ENCODE measurements at regions not wholly inside any gene's neighbourhood (a gene's known extent, or its start where the extent isn't known, plus 50 kb on each side); places are given as distances from the start of the nearest gene placed in this dataset.

GRCh38 chr6:1081551-1082284 is 230.2 kb upstream of the FOXQ1 start:
- no peak for DNase-seq
- 9% methylated on average over 7 of the region's 7 CpGs for WGBS (ENCODE audit: low lambda C conversion rate)
- no peaks in the 10 kb centered on the region for H3K9me2 ChIP-seq
- no peaks in the 10 kb centered on the region for H4K20me1 ChIP-seq (ENCODE audit: insufficient read depth)
- H3K27me3 ChIP-seq (ENCODE audit: insufficient read depth): peaks cover 71% of the 10 kb centered on the region; the same call in 1 of the 2 replicates
- no peak overlapping the region for H3K9ac ChIP-seq
- CTCF ChIA-PET: no interaction called here
- H3F3A ChIP-seq (replicated peaks; ENCODE audit: insufficient read depth): no peaks in the 10 kb centered on the region
- H3K4me2 ChIP-seq: no peak overlapping the region
- H3K27ac ChIP-seq (ENCODE audit: low read depth in 2 of 2, low read length in 1 of 2): no peak overlapping the region
- no peak overlapping the region for H3K4me3 ChIP-seq (ENCODE audit: low read depth in 2 of 2, low read length in 1 of 2)
- H3K36me3 ChIP-seq (replicated peaks in 1 of 2; ENCODE audit: control insufficient read depth in 1 of 2, insufficient read depth in 2 of 2, low read length in 1 of 2): no peaks in the 10 kb centered on the region
- no peaks in the 10 kb centered on the region for H3K4me1 ChIP-seq (ENCODE audit: control insufficient read depth in 1 of 2, insufficient read depth in 2 of 2, low read depth in 1 of 2, low read length in 1 of 2)
- no peak overlapping the region for H2AFZ ChIP-seq (ENCODE audit: low read depth)
- no peak for TF ChIP-seq USF2 (IDR thresholded peaks at IDR 0.05; ENCODE audit: borderline replicate concordance, low read depth, low read length)
- TF ChIP-seq RCOR1 (IDR thresholded peaks at IDR 0.05; ENCODE audit: low read length): no peak
- TF ChIP-seq MEF2A (IDR thresholded peaks at IDR 0.05; ENCODE audit: borderline replicate concordance, low read depth): no peak
- no peak for TF ChIP-seq RAD21 (IDR thresholded peaks at IDR 0.05; ENCODE audit: low read length)
- TF ChIP-seq TEAD4 (IDR thresholded peaks at IDR 0.05; ENCODE audit: borderline replicate concordance, insufficient read depth): no peak
- no peak for TF ChIP-seq RXRA (IDR thresholded peaks at IDR 0.05; ENCODE audit: borderline replicate concordance, low read depth)
- TF ChIP-seq, protein P1, sequence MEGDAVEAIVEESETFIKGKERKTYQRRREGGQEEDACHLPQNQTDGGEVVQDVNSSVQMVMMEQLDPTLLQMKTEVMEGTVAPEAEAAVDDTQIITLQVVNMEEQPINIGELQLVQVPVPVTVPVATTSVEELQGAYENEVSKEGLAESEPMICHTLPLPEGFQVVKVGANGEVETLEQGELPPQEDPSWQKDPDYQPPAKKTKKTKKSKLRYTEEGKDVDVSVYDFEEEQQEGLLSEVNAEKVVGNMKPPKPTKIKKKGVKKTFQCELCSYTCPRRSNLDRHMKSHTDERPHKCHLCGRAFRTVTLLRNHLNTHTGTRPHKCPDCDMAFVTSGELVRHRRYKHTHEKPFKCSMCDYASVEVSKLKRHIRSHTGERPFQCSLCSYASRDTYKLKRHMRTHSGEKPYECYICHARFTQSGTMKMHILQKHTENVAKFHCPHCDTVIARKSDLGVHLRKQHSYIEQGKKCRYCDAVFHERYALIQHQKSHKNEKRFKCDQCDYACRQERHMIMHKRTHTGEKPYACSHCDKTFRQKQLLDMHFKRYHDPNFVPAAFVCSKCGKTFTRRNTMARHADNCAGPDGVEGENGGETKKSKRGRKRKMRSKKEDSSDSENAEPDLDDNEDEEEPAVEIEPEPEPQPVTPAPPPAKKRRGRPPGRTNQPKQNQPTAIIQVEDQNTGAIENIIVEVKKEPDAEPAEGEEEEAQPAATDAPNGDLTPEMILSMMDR (IDR thresholded peaks at IDR 0.05): no peak
- TF ChIP-seq FOSL2 (IDR thresholded peaks at IDR 0.05; ENCODE audit: borderline replicate concordance, low read depth): no peak
- TF ChIP-seq SIN3A (IDR thresholded peaks at IDR 0.05; ENCODE audit: borderline replicate concordance, low read depth, low read length): no peak
- no peak for TF ChIP-seq GATA2 (CRISPR knock-in tag; IDR thresholded peaks at IDR 0.05)
- no peak for TF ChIP-seq TAF1 (IDR thresholded peaks at IDR 0.05; ENCODE audit: borderline replicate concordance, low read depth, low read length)
- TF ChIP-seq SMC3 (IDR thresholded peaks at IDR 0.05; ENCODE audit: low read depth, low read length): no peak
- TF ChIP-seq GABPA (IDR thresholded peaks at IDR 0.05; ENCODE audit: low read depth): no peak
- no peak for TF ChIP-seq MAX (IDR thresholded peaks at IDR 0.05; ENCODE audit: low read depth)
- no peak for TF ChIP-seq POLR2AphosphoS5 (IDR thresholded peaks at IDR 0.05; ENCODE audit: low read depth, low read length)
- TF ChIP-seq, protein P2, sequence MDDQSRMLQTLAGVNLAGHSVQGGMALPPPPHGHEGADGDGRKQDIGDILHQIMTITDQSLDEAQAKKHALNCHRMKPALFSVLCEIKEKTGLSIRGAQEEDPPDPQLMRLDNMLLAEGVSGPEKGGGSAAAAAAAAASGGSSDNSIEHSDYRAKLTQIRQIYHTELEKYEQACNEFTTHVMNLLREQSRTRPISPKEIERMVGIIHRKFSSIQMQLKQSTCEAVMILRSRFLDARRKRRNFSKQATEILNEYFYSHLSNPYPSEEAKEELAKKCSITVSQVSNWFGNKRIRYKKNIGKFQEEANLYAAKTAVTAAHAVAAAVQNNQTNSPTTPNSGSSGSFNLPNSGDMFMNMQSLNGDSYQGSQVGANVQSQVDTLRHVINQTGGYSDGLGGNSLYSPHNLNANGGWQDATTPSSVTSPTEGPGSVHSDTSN (IDR thresholded peaks at IDR 0.05): no peak
- no peak for TF ChIP-seq JUND (IDR thresholded peaks at IDR 0.05)
- TF ChIP-seq USF1 (IDR thresholded peaks at IDR 0.05; ENCODE audit: borderline replicate concordance, low read depth): no peak
- TF ChIP-seq NFIC (IDR thresholded peaks at IDR 0.05; ENCODE audit: borderline replicate concordance): no peak
- POLR2A ChIA-PET: no interaction called here
- H3K9me3 ChIP-seq: no peaks in the 10 kb centered on the region
- H3K79me2 ChIP-seq (ENCODE audit: insufficient read depth): no peaks in the 10 kb centered on the region

Data from SK-N-SH (cell line).